NCI-H2081 treated with DMSO at 0.1 percent for 48 hours (cell line): ENCODE measurements at regions not wholly inside any gene's neighbourhood (a gene's known extent, or its start where the extent isn't known, plus 50 kb on each side); places are given as distances from the start of the nearest gene placed in this dataset.
"Not testable (repeated sequence)": the region's sequence is repeated elsewhere in the genome, so short reads cannot be mapped to it uniquely, and the experiment has no call there.

Experiments
- DNase-seq: peaks from one replicate; lab custom pipeline; 2025; lab: John Stamatoyannopoulos, UW

GRCh38 chr3:44130249-44130648 lies 111.4 kb upstream of the TOPAZ1 start:
- no peak for DNase-seq

GRCh38 chr3:44132061-44132460 lies 109.6 kb upstream of the TOPAZ1 start:
- no peak for DNase-seq

GRCh38 chr3:44132593-44132992 lies 109.1 kb upstream of the TOPAZ1 start:
- no peak for DNase-seq

GRCh38 chr3:44136421-44136820 lies 105.3 kb upstream of the TOPAZ1 start:
- DNase-seq = no peak

GRCh38 chr3:44146073-44146472 lies 95.6 kb upstream of the TOPAZ1 start:
- no peak for DNase-seq

- DNase-seq = no peak
Measured at GRCh38 chr3:44159696-44160300, 81.9 kb upstream of the TOPAZ1 start.

- DNase-seq = no peak
Measured at GRCh38 chr3:44160818-44161217, 80.9 kb upstream of the TOPAZ1 start.

- DNase-seq = no peak
Measured at GRCh38 chr3:44171891-44172290, 69.8 kb upstream of the TOPAZ1 start.

GRCh38 chr3:44172701-44173100 lies 69.0 kb upstream of the TOPAZ1 start:
- not testable (repeated sequence) for DNase-seq

- DNase-seq = no peak
Measured at GRCh38 chr3:44173263-44173662, 68.4 kb upstream of the TOPAZ1 start.

GRCh38 chr3:44175070-44175469 lies 66.6 kb upstream of the TOPAZ1 start:
- no peak for DNase-seq

- no peak for DNase-seq
Measured at GRCh38 chr3:44179246-44179645, 62.4 kb upstream of the TOPAZ1 start.

- DNase-seq = no peak
Measured at GRCh38 chr3:44184319-44184953, 57.2 kb upstream of the TOPAZ1 start.

GRCh38 chr3:44185396-44185915 lies 56.2 kb upstream of the TOPAZ1 start:
- DNase-seq = no peak

- no peak for DNase-seq
Measured at GRCh38 chr3:44186111-44186672, 55.5 kb upstream of the TOPAZ1 start.

GRCh38 chr3:44186712-44187111 lies 55.0 kb upstream of the TOPAZ1 start:
- DNase-seq = no peak
